A172 (cell line): ENCODE measurements at regions not wholly inside any gene's neighbourhood (a gene's known extent, or its start where the extent isn't known, plus 50 kb on each side); places are given as distances from the start of the nearest gene placed in this dataset.

Source experiments
- DNase-seq: peaks from one replicate; pipeline ENCODE4 v3.0.0-alpha.2; 2015; ENCODE audit warnings: low spot score

- DNase-seq, result no peak
These were observed 1305.4 kb downstream of the BRD1 start for GRCh38 chr22:48522271-48522670.

GRCh38 chr22:48520884-48521588, 1306.6 kb downstream of the BRD1 start:
- peak; percentile 29 for DNase-seq

DNA sequence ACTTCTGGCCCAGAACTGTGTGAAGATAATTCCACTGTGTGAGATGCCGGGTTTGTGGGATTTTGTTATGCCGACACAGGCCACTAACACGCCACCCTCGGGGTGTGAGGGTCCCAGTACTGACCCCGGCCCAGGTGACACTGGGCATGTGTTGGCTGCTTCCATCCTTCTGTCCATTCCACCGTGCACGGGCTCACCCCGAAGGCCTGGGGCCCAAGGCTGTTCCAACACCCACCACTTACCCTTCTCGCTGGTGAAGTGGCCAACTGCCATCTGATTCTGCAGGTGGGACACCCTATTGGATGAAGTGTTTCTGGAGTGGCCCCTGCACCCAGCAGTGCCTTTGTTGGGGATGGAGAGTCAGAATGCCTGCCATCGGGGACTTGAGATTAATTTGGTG, 1307.5 kb downstream of the BRD1 start:
- no peak for DNase-seq

DNA sequence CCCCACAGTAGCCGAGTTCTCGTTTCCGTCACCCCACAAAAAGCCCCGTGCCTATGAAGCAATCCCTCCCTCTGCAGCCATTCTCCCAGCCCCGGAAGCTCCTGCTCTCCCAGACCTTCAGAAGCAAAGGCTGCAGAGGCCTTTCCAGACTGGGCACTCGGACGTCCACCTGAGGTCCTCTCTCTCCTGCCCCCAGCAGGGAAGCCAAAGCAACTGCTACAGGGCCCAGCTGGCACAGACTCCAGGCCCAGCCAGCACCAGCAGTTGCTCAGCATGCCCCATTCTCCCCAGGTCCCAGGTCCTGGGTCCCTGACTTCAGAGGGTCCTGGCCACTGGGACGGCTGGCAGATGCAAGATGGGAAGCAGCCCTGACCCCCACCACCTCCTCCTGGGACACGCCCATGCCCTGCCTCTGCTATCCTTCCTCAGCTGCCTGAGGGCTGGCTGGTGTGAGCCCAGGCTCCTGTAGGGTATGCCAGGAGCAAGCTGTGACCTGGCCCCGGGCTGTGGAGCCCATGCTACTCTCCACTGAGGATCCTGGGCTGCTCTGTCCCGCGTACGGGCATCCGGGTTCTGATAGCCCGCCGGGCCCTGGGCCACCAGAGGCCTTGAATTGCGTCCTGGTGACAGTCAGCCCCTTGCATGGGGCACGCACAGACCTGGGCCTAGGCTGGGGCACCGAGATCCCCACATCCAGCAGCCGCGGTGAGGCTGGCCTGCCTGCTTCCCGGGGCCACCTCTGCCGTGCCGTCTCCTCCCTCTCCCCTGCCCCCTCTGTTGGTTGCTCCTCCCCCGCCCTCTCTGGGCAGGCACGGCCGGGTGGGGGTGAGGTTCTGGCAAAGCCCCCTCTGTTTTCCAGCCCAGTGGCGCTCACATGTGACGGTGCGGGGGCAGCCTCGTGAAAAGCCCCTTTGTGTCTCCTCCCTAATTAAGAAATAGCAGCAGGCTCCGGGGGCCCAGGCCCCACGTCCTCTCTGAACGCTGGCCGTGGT, 1310.3 kb downstream of the BRD1 start:
- DNase-seq, result no peak

DNA sequence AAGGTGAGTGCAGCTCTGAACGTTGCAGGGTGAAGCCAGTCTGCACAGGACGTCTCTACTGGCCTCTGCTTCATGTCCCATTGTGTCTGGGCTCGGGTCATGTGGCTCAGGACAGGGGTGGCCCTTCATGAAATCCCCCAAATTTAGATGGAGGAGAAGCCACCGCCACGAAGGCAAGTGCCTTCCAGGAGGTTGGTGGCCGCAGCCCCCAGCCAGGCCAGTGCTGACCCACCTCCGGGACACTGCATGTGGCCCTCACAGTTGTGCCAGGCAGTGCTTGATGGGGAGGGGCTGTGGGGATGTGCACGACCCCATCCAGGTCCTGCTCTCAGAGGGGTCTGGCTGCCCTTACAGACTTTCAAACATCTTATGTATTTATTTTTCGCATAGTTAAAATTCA, 1311.1 kb downstream of the BRD1 start:
- no peak for DNase-seq

DNA sequence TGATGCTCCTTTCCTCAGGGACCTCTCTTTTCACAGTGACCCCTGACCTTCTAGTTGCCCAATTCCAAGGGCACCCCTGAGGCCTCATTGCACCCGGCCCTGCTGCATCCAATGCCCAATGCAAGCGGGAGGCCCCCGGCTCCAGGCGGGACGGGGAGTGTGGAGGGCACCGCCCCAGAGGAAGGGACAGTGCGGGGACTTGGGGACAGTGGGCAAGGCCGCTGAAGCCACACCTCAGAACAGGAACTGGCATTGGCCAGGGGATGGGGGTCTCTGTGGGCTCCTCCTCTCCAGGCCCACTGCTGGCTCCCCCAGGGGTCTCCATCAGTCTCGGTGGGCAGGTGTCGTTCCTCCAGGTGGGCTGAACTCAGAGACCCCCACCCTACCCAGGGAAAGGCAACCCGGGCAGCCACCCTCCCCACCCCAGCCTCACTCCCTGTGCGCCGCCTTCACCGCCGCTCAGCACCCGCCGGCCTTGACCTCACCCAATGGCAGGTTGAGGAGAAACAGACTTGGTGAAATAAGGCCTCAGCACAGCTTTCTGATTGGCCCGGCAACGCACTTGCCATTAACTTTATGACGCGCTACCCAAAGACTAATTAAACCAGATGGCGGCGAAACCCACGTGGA, 1312.0 kb downstream of the BRD1 start:
- no peak for DNase-seq

DNA sequence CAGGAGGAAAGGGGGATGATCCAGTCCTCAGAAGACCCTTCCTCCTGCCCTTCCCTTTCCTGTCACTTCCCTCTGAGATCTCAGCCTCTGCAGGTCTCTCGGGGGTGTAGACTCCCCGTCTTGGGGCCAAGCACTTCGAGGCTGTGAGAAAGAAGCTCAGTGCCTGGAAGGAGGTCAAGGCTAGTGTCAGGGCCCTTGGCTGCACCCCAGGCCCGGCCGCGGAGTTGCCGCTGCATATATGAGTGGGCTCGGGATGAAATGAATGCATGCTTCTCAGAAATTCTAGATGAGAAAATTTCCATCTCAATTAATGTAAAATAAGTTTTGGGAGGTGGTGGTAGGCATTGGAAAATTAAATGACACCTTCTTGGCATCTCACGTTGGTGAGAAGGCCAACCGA, 1313.7 kb downstream of the BRD1 start:
- DNase-seq, result no peak

DNA sequence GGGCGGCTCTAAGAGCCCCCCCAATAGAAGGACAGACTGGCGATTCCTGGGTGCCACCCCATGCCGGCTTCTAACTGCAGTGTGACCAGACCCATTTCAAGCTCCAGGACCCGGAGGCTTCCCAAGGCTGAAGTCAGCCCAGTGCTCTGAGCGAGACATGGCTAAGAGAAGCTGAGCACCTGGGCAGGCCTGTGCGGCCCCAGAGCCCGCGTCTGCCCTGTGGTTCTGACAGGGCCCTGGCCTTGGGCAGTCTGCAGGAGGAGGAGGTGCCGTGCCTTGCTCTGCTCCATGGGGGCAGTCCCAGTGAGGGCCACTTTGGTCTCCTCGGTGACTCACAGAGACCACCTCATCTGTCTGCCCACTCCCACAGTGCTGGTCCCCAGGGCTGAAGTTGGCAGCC, 1314.2 kb downstream of the BRD1 start:
- DNase-seq, result no peak

- no peak for DNase-seq
These were observed 1315.8 kb downstream of the BRD1 start for GRCh38 chr22:48511781-48512327.

DNA sequence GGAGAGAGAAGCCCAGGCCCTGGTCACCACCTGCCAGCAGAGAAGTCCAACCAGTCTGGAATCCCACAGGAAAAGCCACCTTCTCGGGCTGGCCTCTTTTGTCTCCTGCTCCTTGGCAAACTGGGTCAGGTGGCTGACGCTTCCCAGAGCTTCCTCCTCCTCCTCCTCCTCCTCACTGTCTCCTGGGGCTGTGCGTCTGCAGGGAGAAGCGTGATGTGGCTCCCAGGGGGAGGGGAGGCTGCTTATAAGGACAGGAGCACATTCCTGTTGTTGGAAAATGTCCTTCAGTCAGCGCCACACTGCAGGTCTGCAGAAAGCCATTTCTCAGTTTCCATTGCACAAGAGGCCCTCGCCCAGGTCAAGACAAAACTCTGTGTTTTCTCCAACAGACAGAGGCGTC, 1316.5 kb downstream of the BRD1 start:
- DNase-seq, result no peak

- DNase-seq, result no peak
These were observed 1317.1 kb downstream of the BRD1 start for GRCh38 chr22:48510599-48510998.

- no peak for DNase-seq
These were observed 1319.9 kb downstream of the BRD1 start for GRCh38 chr22:48507595-48508350.

DNA sequence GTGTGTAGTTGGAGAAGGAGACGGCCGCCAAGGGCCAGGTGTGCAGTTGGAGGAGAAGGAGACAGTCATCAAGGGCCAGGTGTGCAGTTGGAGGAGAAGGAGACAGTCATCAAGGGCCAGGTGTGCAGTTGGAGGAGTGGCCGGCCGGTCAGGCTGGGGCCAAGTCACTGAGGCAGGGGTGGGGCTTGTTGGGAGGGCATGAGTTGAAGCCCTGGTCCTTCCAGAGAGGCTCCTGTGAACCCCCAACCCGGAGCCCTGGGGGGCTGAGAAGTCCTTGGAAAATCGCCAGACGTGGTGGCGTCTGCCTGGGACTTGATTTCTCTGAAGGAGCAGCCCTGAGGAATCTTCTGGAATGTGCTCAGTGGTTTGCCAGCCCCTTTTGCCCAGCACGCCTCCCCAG, 1320.5 kb downstream of the BRD1 start:
- DNase-seq, result no peak

DNA sequence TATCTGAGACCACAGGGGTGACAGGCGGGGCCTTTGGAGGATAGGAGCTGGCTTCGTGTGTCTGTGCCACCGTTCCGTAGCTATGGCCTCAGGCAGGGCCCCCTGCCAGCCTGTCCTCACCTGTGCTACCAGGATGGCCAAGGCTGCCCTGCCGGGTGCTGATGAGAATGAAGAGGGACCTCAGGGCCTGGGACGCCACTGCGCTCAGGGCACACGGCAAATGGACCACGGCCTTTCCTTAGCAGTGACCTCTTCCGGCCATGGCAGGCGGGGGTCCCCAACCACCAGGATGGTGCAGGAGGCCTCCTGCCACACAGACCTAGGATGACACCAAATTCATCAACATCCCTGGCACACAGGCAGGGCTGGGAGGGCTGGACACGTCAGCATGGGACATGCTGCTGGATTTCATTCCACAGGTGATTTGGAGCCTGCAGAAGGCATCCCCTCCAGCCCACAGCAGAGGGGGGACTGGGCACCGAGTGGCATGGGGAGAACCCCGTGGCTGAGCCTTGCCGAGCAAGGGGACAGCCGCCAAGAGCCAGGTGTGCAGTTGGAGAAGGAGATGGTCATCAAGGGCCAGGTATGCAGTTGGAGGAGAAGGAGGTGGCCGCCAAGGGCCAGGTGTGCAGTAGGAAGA, 1321.0 kb downstream of the BRD1 start:
- DNase-seq, result no peak

- DNase-seq, result no peak
These were observed 1321.8 kb downstream of the BRD1 start for GRCh38 chr22:48505891-48506290.

DNA sequence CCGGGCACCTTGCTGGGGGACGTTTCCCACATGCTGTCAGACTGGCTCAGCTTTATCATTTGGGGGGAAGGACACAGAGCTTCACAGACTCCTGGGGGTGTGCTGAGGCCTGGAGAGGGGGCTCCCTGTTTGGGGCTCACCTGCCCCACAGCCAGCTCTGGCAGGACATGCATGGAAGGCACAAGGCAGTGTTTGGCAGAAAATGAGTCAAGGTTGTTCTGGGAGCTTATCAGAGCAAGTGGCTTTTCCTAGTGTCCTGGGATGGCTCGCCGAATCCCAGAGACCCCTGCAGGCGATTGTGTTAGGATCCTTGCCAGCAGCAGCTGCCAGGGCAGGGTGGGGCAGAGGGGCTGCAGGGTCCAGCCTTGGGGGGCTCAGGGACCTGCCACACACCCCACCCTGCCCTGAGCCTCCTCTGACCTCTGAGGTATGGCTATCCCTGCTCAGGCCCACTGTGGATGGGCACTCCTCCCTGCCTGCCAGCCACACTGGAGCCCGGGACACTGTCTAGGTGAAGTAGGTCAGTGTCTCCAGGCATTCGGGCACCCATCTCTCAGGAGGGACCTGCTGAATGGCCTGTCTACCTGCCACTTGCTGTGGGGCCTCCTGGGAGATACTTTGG, 1323.0 kb downstream of the BRD1 start:
- DNase-seq, result no peak

- no peak for DNase-seq
These were observed 1323.8 kb downstream of the BRD1 start for GRCh38 chr22:48503876-48504275.

GRCh38 chr22:48503035-48503625, 1324.5 kb downstream of the BRD1 start:
- no peak for DNase-seq

DNA sequence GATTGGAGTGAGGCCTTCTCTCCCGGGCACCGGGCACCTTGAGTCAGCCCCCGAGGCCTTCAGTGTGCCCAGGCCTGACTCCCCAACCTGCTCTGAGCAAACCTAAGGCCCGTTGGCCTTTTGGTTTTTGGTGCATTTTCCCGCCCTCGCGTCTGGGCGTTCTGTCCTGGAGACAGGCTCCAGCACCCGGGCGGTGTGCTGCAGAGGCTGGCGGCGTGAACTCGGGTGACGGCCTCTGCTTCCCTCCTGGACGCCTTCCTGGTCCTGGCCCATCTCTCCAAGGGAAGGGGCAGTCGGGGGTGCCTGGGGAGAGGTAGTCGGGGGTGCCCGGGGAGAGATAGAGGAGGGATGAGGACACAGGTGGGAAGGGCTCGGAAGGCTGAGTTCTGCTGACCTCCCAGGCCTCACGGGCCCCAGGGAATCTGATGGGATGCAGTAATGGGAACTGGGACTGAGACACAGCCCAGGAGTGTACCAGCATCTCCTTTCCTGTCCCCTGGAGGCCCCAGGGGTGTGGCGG, 1326.4 kb downstream of the BRD1 start:
- no peak for DNase-seq
